HG03060 (cell line): ENCODE measurements at regions not wholly inside any gene's neighbourhood (a gene's known extent, or its start where the extent isn't known, plus 50 kb on each side); places are given as distances from the start of the nearest gene placed in this dataset.
"Not testable (repeated sequence)": the region's sequence is repeated elsewhere in the genome, so short reads cannot be mapped to it uniquely, and the experiment has no call there.

Source experiments
- ATAC-seq: cut with Tn5 transposase; IDR thresholded peaks from one replicate; pipeline ENCODE4 v1.9.1; 2021; ENCODE audit warnings: low read depth, moderate number of reproducible peaks; ENCODE audit not compliant: unreplicated experiment

DNA sequence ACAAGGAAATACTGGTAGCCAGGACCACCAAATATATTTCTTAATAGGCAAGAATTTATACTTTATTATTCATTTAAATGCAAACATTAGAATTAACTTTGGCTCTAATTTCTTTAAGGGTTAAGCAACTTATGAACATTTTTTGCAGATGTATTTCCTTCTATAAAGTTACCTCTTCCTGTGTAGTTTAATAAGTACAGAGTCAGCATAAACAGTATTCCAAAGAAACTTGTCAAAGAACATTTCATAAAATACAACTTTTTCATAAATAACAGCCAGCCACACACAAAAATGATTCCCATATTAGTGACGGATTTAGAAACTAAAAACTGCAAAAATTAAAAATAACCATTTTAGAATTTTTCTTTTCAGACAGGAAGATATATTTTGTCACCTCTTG is 723.2 kb downstream of the KCNJ2 start:
- no peak for ATAC-seq

DNA sequence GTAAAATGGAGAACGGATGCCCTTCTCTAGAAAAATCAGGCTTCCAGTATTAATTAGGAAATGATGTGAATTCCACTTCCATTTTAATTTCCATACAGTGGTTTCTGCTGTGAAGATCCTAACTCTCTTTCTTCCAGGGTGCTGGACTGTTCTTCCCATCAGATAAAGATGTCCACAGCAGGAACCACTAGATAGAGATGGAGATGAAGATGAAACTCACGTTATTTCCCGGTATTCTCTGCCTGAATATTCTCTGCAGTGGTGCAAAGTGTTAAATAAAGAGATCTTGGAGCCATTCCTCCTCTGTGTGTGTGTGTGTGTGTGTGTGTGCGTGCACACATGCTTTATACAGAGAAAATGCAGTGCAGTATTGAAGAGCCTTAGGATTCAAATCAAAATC is 727.5 kb downstream of the KCNJ2 start:
- ATAC-seq: no peak

DNA sequence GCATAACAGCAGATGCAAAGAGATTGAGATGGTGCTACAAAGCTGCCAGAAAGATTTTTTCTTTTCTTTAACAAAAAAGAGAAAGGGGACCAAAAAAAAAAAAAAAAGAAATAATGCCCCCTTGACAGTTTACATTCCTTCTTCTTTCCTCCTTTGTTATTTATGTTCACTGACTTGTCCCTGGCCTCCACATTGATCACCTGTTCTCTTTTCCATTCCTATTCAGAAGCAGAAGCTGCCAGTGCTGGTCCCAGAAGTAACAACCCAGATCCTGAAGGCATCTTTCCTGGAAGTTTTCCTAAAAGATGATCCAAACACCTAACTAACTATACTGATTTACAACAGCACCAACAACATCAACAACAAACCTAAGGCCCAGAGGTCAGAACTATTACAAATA is 728.1 kb downstream of the KCNJ2 start:
- ATAC-seq: no peak

DNA sequence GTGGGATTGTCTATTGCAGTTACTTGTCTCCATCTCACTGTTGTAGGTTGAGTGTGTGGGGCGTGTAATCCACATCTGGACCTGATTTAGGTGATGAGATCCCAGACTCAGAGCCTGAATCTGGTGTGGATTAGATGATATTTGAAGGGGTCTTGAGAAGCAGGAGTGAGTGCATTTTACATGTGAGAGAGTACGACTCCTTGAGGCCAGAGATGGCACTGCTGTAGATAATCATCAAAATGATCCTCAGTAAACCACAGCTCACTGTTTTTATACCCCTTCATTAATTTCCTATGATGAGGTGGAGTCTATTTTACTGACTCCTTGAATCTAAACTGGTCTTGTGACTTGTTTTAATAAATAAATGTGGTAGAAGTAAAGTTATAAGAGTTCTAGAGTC is 732.5 kb downstream of the KCNJ2 start:
- ATAC-seq: no peak

DNA sequence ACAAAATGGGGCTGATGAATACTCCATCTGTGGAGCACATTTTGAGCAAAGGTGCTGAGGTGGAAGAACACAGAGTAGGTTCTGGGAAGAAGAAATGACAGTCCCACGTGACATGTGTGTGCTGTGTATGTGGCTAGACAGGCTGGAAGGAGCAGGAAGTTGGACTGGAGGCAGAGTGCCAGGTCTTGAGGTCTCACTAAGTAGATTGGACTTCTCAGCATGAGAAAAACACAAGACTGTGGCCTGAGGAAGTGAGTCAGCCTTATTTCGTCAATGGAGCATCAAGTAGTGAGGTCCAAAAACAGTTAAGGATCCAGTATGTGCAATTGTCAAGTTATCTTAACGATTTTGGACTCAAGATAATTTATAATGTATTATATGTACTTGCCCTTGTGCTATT is 736.5 kb downstream of the KCNJ2 start:
- no peak for ATAC-seq

DNA sequence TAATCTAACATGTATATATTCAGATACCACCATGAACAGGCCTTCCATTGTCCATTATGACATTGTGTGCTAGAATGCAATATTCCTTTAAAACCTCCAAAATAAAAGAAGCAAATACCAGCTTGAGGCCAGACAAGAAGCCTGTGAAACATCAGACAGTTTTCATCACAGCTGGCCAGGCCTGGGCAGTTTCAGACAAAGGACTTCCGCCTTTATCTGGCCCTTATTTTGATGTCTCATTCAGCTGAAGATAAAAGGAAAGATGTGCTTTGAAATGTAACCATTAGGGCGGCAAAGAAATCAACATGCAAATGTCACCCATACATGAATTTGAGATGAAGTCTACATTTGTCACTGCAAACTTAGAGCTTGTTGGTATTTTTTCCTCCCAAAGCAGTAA is 737.5 kb downstream of the KCNJ2 start:
- ATAC-seq: no peak

DNA sequence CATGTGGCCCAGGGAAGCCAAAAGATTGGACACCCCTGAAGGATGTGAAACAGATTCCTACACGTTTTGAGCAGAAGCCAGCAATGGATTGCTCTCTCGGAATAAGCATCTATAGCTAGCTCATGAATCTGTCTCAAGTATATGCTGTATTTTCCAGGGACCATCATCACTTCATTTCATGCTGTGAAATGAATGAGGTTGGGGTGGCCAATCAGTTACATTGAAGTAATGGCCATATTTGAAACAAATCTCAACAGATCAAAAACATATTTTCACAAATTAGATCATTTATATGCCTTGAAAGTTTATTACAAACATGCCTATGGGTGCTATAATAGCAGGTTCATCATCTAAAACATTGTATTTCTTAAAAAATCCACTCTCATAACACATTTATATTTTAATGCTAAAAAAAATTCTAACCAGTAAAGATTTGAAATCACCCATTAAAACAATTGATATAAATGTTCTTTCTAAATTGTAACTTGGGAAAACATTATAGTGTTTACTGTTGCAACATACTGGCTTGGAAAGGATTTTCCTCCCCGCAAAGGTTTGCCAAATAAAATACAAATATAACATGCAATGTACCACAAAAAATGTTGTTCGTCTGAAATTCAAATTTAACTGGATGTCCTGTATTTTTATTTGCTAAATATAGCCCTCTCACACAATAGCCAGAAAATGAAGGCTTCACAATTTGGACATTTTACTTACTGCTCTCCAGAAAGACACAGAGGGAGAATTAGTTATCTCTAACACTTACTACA is 743.6 kb downstream of the KCNJ2 start:
- no peak for ATAC-seq

DNA sequence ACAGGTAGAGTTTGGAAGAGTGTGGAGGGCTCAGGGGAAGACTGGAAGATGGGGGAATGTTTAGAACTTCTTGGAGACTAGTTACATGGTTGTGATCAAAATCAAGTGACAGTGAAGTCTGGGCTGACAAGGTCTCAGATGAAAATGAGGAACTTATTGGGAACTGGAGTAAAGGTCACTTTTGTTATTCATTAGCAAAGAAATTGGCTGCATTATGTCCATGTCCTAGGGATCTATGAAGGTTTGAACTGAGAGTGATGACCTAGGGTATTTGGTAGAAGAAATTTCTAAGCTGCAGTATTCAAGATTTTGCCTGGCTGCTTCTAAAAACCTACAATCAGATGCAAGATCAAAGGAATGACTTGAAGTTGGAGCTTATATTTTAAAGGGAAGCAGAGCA is 747.1 kb downstream of the KCNJ2 start:
- no peak for ATAC-seq

DNA sequence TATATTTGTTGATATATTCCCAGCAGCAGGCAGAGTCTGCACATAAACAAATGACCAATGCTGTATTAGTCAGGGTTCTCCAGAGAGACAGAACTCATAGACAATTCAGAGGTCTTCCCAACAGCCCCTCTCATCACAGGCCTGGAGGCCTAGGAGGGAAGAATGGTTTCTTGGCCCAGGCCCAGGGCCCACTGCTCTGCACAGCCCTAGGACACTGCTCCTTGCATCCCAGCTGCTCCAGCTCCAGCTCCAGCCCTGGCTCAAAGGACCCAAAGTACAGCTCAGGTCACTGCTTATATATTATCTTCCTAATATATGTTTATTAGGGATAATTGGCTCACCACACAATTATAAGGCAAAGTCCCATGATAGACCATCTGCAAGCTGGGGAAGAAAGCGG is 749.9 kb downstream of the KCNJ2 start:
- ATAC-seq: no peak

DNA sequence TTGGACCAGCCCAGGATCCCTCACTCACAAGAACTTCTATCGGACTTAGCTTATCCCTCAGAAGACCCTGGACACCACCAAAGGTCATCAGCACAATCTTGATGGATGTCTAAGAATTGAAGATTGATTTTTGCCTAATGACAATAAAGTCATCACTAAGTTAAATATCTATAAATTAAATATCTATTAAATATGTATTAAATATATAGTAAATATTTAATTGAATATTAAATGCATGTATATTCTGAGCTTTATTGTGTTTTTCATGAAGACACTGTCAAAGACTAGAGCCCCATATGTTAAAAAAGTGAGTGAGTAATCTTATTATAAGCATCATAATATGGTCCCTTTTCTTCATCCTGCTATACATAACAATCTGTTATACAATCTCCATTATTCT is 751.1 kb downstream of the KCNJ2 start:
- no peak for ATAC-seq

DNA sequence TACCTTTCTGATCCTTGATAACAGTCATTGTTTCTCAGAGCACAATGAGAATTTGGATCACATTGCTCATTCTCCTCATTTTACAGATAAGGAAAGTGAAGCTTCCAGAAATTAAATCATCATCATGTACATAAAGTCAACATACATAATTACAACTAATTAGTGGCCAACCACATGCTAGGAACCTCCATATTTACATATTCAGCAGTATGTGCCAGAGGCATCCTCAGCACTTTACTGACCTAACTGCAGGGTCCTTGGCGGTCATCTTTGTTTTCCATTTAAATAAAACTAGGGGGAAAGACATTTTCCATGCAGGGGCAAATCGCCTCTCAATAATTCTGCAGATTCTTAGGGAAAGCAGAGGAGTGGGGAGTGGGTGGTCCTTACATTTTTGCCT is 752.9 kb downstream of the KCNJ2 start:
- ATAC-seq: no peak

DNA sequence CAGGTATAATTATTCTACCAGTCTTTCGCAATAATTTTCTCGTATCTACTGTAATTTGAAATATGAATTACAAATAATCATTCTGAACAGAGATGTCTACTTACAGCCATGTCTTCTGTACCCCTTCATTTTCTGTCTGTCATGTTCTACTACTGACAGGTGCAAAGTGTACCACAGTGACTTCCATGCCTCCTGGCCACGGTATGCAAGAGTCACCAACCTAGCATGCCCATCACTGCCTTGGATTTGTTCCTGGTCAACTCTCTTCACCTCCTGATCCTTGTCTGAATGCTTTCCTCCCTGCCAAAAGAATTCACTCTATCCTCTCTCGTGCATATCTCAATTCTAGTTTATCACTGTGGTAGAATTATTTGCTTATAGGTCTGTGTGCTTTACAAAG is 755.4 kb downstream of the KCNJ2 start:
- ATAC-seq: no peak

DNA sequence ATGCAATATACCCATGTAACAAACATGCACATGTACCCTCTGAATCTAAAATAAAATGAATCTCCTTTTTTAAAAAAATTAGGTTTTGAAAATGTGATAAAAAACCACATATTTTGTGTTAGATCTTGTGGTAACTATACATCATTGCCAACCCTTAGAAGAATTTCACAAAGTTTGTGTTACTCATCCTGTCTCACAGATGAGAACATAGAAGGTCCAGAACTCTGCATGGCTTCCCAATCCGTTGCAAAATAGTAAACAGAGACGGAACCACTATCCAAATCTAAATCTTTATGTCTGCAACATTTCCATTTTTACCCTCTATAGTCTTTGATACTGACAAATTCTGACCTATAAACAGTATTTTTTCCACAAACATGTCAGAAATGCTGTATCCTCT is 759.9 kb downstream of the KCNJ2 start:
- no peak for ATAC-seq

DNA sequence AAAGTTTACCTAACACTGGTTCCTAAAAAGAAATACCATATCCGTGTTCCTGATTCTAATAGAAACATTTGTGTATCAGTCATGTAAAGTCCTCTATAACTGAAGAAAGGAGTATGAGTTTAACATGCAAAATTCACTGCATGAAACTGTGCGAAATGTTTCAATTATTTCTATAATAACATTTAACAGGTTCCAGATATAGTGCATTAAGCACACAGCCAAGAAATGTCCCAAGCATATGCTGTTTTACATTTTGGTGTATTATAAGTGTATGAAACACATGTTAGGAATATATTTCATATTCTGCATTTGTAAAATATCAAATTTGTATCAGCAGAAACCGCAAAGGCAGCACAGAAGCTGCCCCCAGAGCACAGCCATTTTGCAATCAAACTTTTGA is 764.9 kb downstream of the KCNJ2 start:
- no peak for ATAC-seq

DNA sequence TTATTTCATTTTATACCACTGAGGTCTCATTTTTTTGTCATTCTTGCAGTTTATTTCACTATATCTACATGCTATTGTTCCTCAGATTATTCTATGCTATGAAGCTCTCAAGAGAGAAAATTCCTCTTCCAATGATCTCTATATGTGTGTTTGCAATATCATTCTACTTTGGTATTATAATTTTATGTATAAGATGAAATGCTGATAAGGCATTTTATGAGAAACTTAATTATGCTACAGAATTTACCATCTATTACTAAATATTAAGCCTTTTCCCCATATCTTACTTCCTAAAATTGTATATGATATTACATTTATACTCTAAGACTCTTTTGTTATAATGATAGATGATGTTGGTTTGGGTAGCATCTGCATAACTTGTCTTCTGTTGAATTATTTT is 765.5 kb downstream of the KCNJ2 start:
- no peak for ATAC-seq

DNA sequence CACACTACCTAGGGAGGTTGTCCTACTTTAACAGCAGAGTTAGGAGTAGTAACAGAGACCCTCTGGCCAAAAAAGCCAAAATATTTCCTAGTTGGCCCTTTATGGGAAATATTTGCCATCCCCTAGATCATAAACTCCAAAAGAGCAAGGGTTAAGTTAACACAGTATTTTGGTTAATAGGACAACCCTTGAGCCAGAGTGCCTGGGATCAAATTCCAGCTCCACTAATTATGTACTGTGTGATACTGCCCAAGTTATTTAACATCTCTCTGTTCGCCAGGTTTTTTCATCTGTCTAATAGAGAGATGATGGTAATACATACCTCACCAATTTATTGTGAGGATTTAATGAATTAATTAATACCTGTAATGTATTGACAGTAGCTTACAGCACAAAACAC is 767.4 kb downstream of the KCNJ2 start:
- no peak for ATAC-seq

DNA sequence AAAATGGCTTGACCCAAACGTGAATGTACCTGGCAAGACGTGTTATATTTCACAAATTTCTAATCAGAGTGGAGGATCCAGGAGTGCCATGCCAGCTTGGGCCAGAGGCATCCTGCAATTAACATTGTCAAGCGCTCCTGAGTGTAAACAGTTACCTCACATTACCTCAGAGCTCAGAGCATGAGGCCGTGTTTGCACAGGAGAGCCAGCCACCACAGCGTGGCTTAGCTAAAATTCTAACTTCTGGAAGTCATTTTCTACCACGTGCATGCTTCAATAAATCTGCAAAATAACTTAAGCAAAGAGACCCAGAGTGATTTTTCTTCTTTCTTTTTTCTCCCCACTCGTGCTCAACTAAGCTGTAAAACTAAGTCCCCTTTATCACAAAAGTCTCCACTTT is 769.0 kb downstream of the KCNJ2 start:
- no peak for ATAC-seq

DNA sequence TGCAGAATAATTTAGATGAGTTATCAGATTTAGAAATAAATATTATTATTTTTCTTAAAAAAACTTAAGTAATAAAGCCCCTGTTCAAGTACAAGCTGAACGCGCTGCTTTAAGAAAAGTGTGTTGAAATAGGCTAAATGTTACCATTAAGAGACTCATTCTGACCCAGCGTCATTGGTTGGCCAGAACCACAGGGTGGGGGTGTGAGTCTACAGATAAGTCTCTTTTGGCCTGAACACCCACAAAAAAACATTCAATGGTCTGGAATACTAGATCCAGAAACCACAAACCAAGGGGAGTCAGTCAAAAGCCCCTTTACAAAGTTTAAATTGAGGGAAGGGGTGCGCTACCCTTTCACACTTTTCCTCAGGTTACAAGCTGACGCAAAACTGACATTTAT is 776.1 kb downstream of the KCNJ2 start:
- no peak for ATAC-seq

DNA sequence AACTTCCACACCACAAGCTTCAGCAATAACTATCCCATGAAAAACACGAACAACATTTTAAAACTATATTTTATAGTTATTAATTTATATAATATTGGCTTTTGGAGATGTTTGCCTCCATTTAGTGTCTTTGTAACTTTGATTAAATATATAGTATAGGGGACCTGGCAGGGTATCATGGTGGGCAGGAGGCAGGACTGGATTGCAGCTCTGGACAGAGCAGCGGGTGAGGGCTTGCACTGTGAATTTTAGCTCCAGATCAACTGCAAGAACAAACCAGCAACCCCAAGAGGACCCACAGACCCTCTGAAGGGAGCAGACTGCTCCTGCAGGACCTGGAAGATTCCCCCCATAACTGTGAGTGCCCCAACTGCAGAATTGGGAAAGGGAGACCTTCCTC is 777.9 kb downstream of the KCNJ2 start:
- ATAC-seq: no peak

DNA sequence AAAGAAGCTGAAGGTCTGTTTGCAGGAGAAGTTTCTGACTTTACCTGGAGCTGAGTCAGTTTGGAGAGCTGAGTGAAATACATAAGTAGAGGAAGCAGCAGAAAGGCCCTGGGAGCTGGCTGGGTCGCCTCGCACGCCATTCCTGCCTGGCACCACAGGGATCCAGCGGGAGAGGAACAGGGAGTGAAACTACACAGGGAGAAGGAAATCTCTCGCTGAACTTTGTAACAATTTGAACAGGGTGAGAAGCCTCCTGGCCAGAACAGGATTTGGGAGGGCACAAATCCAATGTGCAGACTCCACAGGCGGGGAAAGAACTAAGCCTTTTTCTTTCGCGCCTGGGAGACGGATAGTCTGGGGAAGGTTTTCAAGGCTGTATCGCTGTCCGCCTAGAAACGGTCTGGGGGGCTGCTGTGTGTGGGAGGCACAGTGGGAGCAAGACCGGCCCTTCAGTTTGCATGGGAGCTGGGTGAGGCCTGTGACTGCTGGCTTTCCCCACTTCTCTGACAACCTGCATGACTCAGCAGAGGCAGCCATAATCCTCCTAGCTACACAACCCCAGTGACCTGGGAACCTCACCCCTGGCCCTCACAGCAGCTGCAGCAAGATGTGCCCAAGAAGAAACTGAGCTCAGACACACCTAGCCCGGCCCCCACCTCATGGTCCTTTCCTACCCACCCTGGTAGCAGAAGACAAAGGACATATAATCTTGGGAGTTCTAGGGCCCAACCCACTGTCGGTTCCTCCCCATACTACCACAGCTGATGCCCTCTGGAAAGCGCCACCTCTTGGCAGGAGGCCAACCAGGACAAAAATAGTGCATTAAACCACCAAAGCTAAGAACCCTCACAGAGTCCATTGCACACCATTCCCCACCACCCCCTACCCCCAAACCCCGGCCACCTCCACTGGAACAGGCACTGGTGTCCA is 778.6 kb downstream of the KCNJ2 start:
- no peak for ATAC-seq

DNA sequence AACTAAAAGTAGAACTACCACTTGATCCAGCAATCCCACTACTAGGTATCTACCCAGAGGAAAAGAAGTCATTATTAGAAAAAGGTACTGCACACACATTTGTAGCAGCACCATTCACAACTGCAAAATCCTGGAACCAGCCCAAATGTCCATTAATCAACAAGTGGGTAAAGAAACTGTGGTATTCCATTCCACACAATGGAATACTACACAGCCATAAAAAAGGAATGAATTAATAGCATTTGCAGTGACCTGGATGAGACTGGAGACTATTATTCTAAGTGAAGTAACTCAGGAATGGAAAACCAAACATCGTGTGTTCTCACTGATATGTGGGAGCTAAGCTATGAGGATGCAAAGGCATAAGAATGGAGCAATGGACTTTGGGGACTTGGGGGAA is 783.8 kb downstream of the KCNJ2 start:
- ATAC-seq: not testable (repeated sequence)

DNA sequence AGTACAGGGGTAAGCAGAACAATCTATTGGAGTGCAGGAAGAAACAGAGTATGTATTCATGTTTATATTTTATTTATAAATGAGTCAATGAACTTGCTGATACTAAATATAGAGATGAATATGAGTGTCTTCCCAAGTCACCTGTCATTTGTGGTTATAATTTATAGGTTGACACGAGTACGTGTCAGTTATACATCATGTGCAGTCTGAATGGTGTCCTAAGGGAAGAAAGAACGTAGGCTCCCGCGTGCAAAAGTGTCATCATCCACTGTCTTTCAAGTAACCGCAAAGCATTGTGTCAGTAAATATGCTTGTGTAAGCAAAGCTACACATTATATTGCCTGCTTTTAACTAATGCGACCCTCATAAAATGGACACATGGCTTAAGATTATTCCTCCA is 786.1 kb downstream of the KCNJ2 start:
- no peak for ATAC-seq
